GM21786 (cell line): ENCODE measurements at regions not wholly inside any gene's neighbourhood (a gene's known extent, or its start where the extent isn't known, plus 50 kb on each side); places are given as distances from the start of the nearest gene placed in this dataset.
A peak's percentile ranks its signal among the peaks of the same experiment; 100 is the strongest.

ENCODE experiments used
- ATAC-seq: cut with Tn5 transposase; IDR thresholded peaks from one replicate; pipeline ENCODE4 v1.9.1; 2021; ENCODE audit not compliant: unreplicated experiment

GRCh38 chr2:158732573-158733429, 62.3 kb upstream of the DAPL1 start:
- no peak for ATAC-seq

- no peak for ATAC-seq
Observed at GRCh38 chr2:158733430-158733755, 61.7 kb upstream of the DAPL1 start.

- ATAC-seq: no peak
Observed at GRCh38 chr2:158734442-158734841, 60.7 kb upstream of the DAPL1 start.

GRCh38 chr2:158735822-158736580, 59.1 kb upstream of the DAPL1 start:
- no peak for ATAC-seq

- ATAC-seq: no peak
Observed at GRCh38 chr2:158738363-158738762, 56.8 kb upstream of the DAPL1 start.

GRCh38 chr2:158740127-158740526, 55.0 kb upstream of the DAPL1 start:
- no peak for ATAC-seq

GRCh38 chr2:158740621-158741020, 54.5 kb upstream of the DAPL1 start:
- no peak for ATAC-seq

- no peak for ATAC-seq
Observed at GRCh38 chr2:158741625-158742024, 53.5 kb upstream of the DAPL1 start.

- ATAC-seq: no peak
Observed at GRCh38 chr2:158742536-158742935, 52.6 kb upstream of the DAPL1 start.

GRCh38 chr2:158743466-158743865, 51.7 kb upstream of the DAPL1 start:
- no peak for ATAC-seq

- no peak for ATAC-seq
Observed at GRCh38 chr2:158743879-158744278, 51.2 kb upstream of the DAPL1 start.

- ATAC-seq: peak; percentile 72
Observed at GRCh38 chr2:158745067-158745865, 49.9 kb upstream of the DAPL1 start.
